T-cell (primary cell): ENCODE measurements at regions not wholly inside any gene's neighbourhood (a gene's known extent, or its start where the extent isn't known, plus 50 kb on each side); places are given as distances from the start of the nearest gene placed in this dataset.

ENCODE experiments used
- ATAC-seq, 4 experiments: fragments of 200-7000 bp in 3 of 4; fragments of 150-1000 bp in 1 of 4; cut with Tn5 transposase; replicated peaks in 1 of 4; 1 replicate in 3 of 4; 2 replicates in 1 of 4; pipeline ENCODE4 v1.10.0; 2021; ENCODE audit warnings: moderate library complexity in 3 of 4, mild to moderate bottlenecking in 2 of 4, moderate number of reproducible peaks in 1 of 4
- CTCF ChIA-PET, 2 donors: fragments of 300-600 bp; sonication (Branson Sonifier 250); formaldehyde crosslinking; loops; one replicate each; lab custom pipeline; 2022; ENCODE audit warnings: antibody characterized with exemption in 2 of 2; lab: Charles Lee
- POLR2A ChIA-PET, 2 donors: fragments of 300-600 bp; sonication (Branson Sonifier 250); formaldehyde crosslinking; loops; one replicate each; lab custom pipeline; 2022; ENCODE audit warnings: antibody characterized with exemption in 2 of 2; lab: Charles Lee
- DNase-seq, 35 experiments: peaks; one replicate each; pipeline versions ENCODE4 v3.0.0 to v3.0.0-alpha.2; 2013 to 2023
- H3K27ac ChIP-seq: one replicate; pipeline ENCODE4 v1.5.1; 2013; ENCODE audit warnings: low read length
- H3K27me3 ChIP-seq, 2 experiments: replicated peaks in 1 of 2; 1 replicate in 1 of 2; 2 replicates in 1 of 2; pipeline versions ENCODE4 v1.6.1 to v1.7.0; 2013; ENCODE audit warnings: low read length in 1 of 2, mixed read lengths in 1 of 2; ENCODE audit not compliant: control insufficient read depth in 2 of 2, insufficient read depth in 2 of 2; ENCODE audit errors: extremely low read depth in 1 of 2
- H3K36me3 ChIP-seq, 2 donors: 1 replicate in 1 of 2; 2 replicates in 1 of 2; pipeline versions ENCODE4 v1.6.1 to v1.7.0; 2013; ENCODE audit warnings: low read length in 1 of 2; ENCODE audit not compliant: control insufficient read depth in 2 of 2, insufficient read depth in 1 of 2; ENCODE audit errors: extremely low read depth in 1 of 2
- H3K4me1 ChIP-seq, 2 experiments: 1 replicate in 1 of 2; 2 replicates in 1 of 2; pipeline versions ENCODE4 v1.6.1 to v1.7.0; 2013; ENCODE audit warnings: low read length in 2 of 2, mixed read lengths in 1 of 2; ENCODE audit not compliant: insufficient read depth in 2 of 2, control insufficient read depth in 1 of 2; ENCODE audit errors: extremely low read depth in 1 of 2
- H3K4me3 ChIP-seq, 2 donors: 1 replicate in 1 of 2; 2 replicates in 1 of 2; pipeline versions ENCODE4 v1.5.1 to v1.7.0; 2013; ENCODE audit warnings: mild to moderate bottlenecking in 2 of 2, low read length in 1 of 2, moderate library complexity in 1 of 2; ENCODE audit not compliant: control insufficient read depth in 1 of 2; ENCODE audit errors: extremely low read depth in 1 of 2
- H3K9me3 ChIP-seq: 2 replicates; pipeline ENCODE4 v1.7.0; 2013
- H3K27ac Mint-ChIP-seq, 2 donors: one replicate each; pipeline ENCODE4 v1.8.0; 2020 to 2021; ENCODE audit warnings: mild to moderate bottlenecking in 2 of 2, mixed read lengths in 2 of 2
- H3K27me3 Mint-ChIP-seq, 2 donors: one replicate each; pipeline ENCODE4 v1.8.0; 2021 to 2022; ENCODE audit warnings: mixed read lengths in 2 of 2
- H3K36me3 Mint-ChIP-seq: one replicate; pipeline ENCODE4 v1.8.0; 2021; ENCODE audit warnings: mixed read lengths
- H3K4me1 Mint-ChIP-seq, 3 donors: one replicate each; pipeline ENCODE4 v1.8.0; 2020 to 2022; ENCODE audit warnings: mixed read lengths in 3 of 3, mild to moderate bottlenecking in 1 of 3
- H3K4me3 Mint-ChIP-seq, 3 donors: one replicate each; pipeline ENCODE4 v1.8.0; 2020 to 2022; ENCODE audit warnings: mild to moderate bottlenecking in 3 of 3, mixed read lengths in 3 of 3, moderate library complexity in 3 of 3
- H3K9me3 Mint-ChIP-seq, 3 donors: one replicate each; pipeline ENCODE4 v1.8.0; 2020 to 2022; ENCODE audit warnings: mixed read lengths in 3 of 3
- WGBS: methylation state at CpG from one replicate; pipeline ENCODE4 v1.1.5; 2013; ENCODE audit warnings: missing lambda C conversion rate; ENCODE audit not compliant: insufficient coverage; 5-methylcytosine and 5-hydroxymethylcytosine counted together

DNA sequence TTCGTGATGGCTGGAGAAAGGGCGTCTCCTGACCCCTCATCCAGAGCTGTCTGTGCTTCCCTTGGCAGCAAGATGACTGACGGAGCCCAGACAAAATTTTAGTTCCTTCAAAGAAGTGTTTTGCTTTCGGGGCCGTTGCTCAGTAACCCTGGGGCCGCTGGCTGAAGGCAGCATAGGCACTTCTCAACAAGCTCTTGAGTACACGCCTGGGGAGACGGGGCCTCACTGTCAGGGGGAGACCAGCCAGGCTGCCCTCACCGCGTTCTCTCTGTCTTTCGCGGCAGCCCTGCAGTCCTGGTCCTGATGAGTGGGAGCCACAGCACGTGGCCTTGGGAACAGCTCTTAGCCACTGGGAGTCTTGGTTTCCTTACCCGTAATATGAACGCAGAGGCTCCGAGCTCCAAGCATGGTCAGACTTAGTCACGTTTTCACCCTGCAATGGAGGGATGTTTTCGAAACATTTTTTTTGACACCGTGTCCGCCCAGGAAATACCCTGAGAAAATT lies 86.0 kb downstream of the IRF8 start:
- Mint-ChIP-seq H3K4me3 (no peak overlapping the region), H3K4me1 (peaks cover 14 to 45% (median 18%) of the 10 kb centered on the region in 3 donors), H3K36me3 (no peaks in the 10 kb centered on the region), H3K27me3 (peaks cover 11 to 23% of the 10 kb centered on the region in 2 donors), H3K27ac (no peak overlapping the region), H3K9me3 (no peaks in the 10 kb centered on the region)
- Histone ChIP-seq H3K9me3 (no peaks in the 10 kb centered on the region), H3K36me3 (no peaks in the 10 kb centered on the region), H3K27ac (no peak overlapping the region), H3K4me3 (no peak overlapping the region), H3K27me3 (peaks cover 0 to 22% of the 10 kb centered on the region in 2 experiments), H3K4me1 (peaks cover 2 to 37% of the 10 kb centered on the region in 2 experiments)
- ATAC-seq (no peak), DNase-seq (peak in 4 of 35 experiments; percentile 7 to 18 (median 10))
- CTCF ChIA-PET: interaction anchor here (0.8 to 8.3 kb wide), 3 partner anchors 164 to 195 kb away, joined by 4 to 98 read pairs (median 64); no protein-coding TSS in a partner anchor
- POLR2A ChIA-PET: no interaction called here
- 67% methylated on average over 16 of the region's 20 CpGs for WGBS

DNA sequence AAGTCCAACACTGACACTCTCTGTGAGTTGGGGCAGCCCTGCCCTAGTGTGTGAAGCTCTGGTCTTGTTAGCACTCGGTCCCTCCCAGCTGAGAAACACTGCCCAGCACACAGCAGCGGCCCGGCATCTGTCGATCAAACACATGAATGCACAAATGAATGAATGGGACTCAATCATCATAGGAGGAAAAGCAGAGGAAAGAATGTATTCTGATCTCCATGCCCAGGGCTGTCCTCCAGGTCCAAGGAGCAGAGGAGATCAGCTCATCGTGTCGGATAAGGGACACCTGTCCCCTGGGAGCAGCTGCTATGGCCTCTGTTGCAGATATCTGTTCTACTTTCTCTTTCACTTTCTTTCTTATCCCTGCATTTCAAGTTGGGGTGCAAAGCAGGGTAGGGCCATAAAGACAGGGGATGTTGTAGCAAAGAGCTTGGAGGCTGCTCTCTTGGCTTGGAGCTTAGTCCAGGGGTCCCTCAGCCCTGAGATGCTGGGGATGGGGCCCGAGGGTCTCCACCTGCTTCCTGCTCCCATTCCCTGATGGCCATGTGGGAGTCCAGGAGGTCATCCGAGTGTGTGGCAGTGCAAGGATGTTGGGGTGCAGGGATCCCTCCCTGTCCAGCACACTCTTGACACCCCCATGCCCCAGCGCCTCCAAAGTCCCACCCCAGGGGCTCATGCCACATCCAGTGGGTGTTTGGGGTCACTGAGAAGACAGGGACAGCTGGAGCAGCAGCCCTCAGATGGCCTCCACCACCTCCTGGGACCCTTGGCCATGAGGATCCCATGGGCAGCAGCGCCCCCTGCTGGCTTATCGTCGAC lies 88.2 kb downstream of the IRF8 start:
- Histone ChIP-seq H3K9me3 (no peaks in the 10 kb centered on the region), H3K4me1 (peaks cover 2 to 37% of the 10 kb centered on the region in 2 experiments), H3K27me3 (peaks cover 0 to 27% of the 10 kb centered on the region in 2 experiments), H3K36me3 (no peaks in the 10 kb centered on the region), H3K4me3 (no peak overlapping the region), H3K27ac (no peak overlapping the region)
- Mint-ChIP-seq H3K27me3 (peaks cover 11 to 18% of the 10 kb centered on the region in 2 donors), H3K4me3 (no peak overlapping the region), H3K9me3 (no peaks in the 10 kb centered on the region), H3K36me3 (no peaks in the 10 kb centered on the region), H3K4me1 (peaks cover 14 to 50% (median 18%) of the 10 kb centered on the region in 3 donors), H3K27ac (no peak overlapping the region)
- POLR2A ChIA-PET: interaction anchor here in 1 of 2 donors (0.7 kb wide), 1 partner anchor 166 kb away, joined by 4 read pairs; no protein-coding TSS in a partner anchor
- peak in 2 of 4 experiments; percentile 32 to 47 for ATAC-seq
- DNase-seq: peak in 23 of 35 experiments; percentile 7 to 61 (median 22)
- CTCF ChIA-PET: interaction anchor here (0.5 to 8.3 kb wide), 9 partner anchors 14 to 1234 kb away, joined by 3 to 98 read pairs (median 5); no protein-coding TSS in a partner anchor
- WGBS: 78% methylated on average over 5 of the region's 12 CpGs

DNA sequence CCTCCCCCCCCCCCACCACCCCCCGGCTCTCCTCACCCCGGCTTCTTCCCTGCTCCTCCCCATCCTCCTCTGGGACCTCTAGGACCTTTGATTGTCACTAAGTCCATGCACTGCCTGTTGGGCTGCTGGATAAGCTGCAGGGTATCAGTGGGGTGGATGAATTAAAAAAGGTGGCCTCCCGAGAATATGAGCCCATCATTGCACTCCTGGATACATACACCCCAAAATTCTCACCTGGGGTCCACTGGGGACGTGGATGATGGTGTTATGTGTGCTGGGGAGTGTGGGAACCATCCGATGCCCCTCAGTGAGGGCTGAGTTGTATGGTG lies 88.8 kb downstream of the IRF8 start:
- Histone ChIP-seq H3K9me3 (no peaks in the 10 kb centered on the region), H3K4me3 (no peak overlapping the region), H3K27ac (no peak overlapping the region), H3K36me3 (no peaks in the 10 kb centered on the region), H3K27me3 (peaks cover 0 to 26% of the 10 kb centered on the region in 2 experiments), H3K4me1 (peaks cover 2 to 37% of the 10 kb centered on the region in 2 experiments)
- peak overlapping the region in 1 of 2 donors; percentile 11 for H3K27ac Mint-ChIP-seq
- DNase-seq (peak in 1 of 35 experiments; percentile 8), ATAC-seq (no peak)
- WGBS: no CpG with 5 or more reads among the region's 5 CpGs
- H3K4me1 Mint-ChIP-seq: peaks cover 14 to 50% (median 18%) of the 10 kb centered on the region in 3 donors
- peaks cover 11 to 18% of the 10 kb centered on the region in 2 donors for H3K27me3 Mint-ChIP-seq
- CTCF ChIA-PET: interaction anchor here (0.6 to 8.3 kb wide), 6 partner anchors 13 to 1235 kb away, joined by 3 to 98 read pairs (median 4); no protein-coding TSS in a partner anchor
- no peak overlapping the region for H3K4me3 Mint-ChIP-seq
- H3K36me3 Mint-ChIP-seq: no peaks in the 10 kb centered on the region
- POLR2A ChIA-PET: no interaction called here
- H3K9me3 Mint-ChIP-seq: no peaks in the 10 kb centered on the region

DNA sequence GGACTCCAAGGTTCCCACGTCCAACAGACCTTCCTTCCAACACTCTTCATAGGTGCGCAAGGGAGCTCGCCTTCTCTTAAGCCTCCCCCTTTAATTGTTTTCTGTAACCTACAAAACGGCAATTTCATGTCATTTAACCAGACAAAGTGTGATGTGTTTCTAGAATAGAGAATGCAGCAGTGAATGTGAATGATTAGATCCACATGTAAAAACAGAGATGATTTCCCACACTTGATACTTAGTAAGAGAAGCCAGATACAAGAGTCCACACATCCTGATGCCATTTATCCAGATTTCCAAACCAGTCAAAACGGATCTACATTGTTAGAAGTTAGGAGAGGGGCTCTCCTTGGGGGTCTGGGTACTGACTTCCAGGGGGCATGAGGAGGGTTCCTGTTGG lies 89.3 kb downstream of the IRF8 start:
- H3K4me3 ChIP-seq: no peak overlapping the region
- no peak overlapping the region for H3K27ac ChIP-seq
- H3K27ac Mint-ChIP-seq: no peak overlapping the region
- H3K27me3 ChIP-seq: peaks cover 0 to 25% of the 10 kb centered on the region in 2 experiments
- WGBS: 60% methylated on average over 1 of the region's 5 CpGs
- POLR2A ChIA-PET: no interaction called here
- ATAC-seq (no peak), DNase-seq (no peak)
- no peaks in the 10 kb centered on the region for H3K36me3 ChIP-seq
- CTCF ChIA-PET: interaction anchor here (1.2 to 8.3 kb wide), 4 partner anchors 10 to 168 kb away, joined by 4 to 98 read pairs (median 34); no protein-coding TSS in a partner anchor
- H3K4me1 ChIP-seq: peaks cover 2 to 37% of the 10 kb centered on the region in 2 experiments
- no peaks in the 10 kb centered on the region for H3K36me3 Mint-ChIP-seq
- H3K27me3 Mint-ChIP-seq: peaks cover 11 to 18% of the 10 kb centered on the region in 2 donors
- H3K4me3 Mint-ChIP-seq: no peak overlapping the region
- no peaks in the 10 kb centered on the region for H3K9me3 Mint-ChIP-seq
- H3K9me3 ChIP-seq: no peaks in the 10 kb centered on the region
- peaks cover 14 to 50% (median 18%) of the 10 kb centered on the region in 3 donors for H3K4me1 Mint-ChIP-seq

DNA sequence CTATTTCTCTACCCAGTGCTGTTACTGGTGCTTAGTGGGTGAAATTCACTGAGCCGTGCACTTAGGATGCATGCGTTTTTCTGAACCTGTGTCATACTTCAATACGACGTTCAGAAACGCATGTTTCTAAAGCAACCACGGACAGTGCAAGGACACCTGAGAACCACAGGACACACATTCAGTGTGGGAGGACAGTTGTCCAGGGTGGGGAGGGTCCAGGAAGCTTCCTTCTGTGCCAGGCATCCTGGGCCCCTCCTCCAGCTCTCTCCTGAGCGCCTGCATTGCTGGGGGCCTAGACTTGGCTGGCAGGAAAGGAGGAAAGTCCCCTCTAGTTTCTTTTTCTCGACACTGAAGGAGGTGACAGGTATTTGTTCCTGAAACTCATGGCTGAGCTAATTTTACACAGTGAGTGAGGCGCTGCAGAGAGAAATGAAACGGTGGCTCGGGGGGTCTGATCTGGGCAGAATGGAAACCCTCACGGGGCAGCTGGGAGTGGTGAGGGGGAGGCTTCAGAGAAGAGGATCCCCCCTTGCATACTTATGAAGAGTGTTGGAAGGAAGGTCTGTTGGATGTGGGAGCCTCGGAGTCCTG lies 89.9 kb downstream of the IRF8 start:
- 34% methylated on average over 6 of the region's 13 CpGs for WGBS
- H3K4me1 Mint-ChIP-seq: peaks cover 14 to 50% (median 18%) of the 10 kb centered on the region in 3 donors
- DNase-seq: peak in 2 of 35 experiments; percentile 9 to 13
- H3K4me3 ChIP-seq: no peak overlapping the region
- peaks cover 0 to 25% of the 10 kb centered on the region in 2 experiments for H3K27me3 ChIP-seq
- H3K27ac Mint-ChIP-seq: peak overlapping the region in 1 of 2 donors; percentile 20
- CTCF ChIA-PET: interaction anchor here (1.3 to 8.3 kb wide), 3 partner anchors 9 to 169 kb away, joined by 4 to 98 read pairs (median 64); no protein-coding TSS in a partner anchor
- H3K9me3 ChIP-seq: no peaks in the 10 kb centered on the region
- peaks cover 11 to 18% of the 10 kb centered on the region in 2 donors for H3K27me3 Mint-ChIP-seq
- no peaks in the 10 kb centered on the region for H3K36me3 Mint-ChIP-seq
- no peak for ATAC-seq
- no peak overlapping the region for H3K27ac ChIP-seq
- POLR2A ChIA-PET: no interaction called here
- no peaks in the 10 kb centered on the region for H3K9me3 Mint-ChIP-seq
- H3K4me3 Mint-ChIP-seq: peak overlapping the region in 1 of 3 donors; percentile 33
- peaks cover 2 to 35% of the 10 kb centered on the region in 2 experiments for H3K4me1 ChIP-seq
- no peaks in the 10 kb centered on the region for H3K36me3 ChIP-seq

DNA sequence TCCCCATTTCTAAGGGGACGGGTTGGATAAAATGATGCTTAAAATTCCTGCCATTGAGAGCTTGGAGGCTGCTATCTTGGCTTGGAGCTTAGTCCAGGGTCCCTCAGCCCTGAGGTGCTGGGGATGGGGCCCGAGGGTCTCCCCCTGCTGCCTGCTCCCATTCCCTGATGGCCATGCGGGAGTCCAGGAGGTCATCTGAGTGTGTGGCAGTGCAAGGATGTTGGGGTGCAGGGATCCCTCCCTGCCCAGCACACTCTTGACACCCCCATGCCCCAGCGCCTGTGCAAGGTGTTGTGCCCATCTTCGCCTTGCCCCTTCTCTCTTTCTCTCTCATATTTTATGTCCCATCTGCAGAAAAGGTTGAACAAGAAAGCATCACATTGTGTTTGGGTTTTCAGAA lies 90.4 kb downstream of the IRF8 start:
- Mint-ChIP-seq H3K27me3 (peaks cover 11 to 16% of the 10 kb centered on the region in 2 donors), H3K4me1 (peaks cover 12 to 47% (median 18%) of the 10 kb centered on the region in 3 donors), H3K36me3 (no peaks in the 10 kb centered on the region), H3K27ac (peak overlapping the region in 1 of 2 donors; percentile 20), H3K4me3 (peak overlapping the region in 1 of 3 donors; percentile 33), H3K9me3 (no peaks in the 10 kb centered on the region)
- DNase-seq: peak in 1 of 35 experiments; percentile 5
- ChIA-PET CTCF (interaction anchor here (1.3 to 8.3 kb wide), 3 partner anchors 9 to 170 kb away, joined by 4 to 98 read pairs (median 64); no protein-coding TSS in a partner anchor), POLR2A (no interaction called here)
- Histone ChIP-seq H3K4me3 (no peak overlapping the region), H3K4me1 (peaks cover 0 to 30% of the 10 kb centered on the region in 2 experiments), H3K9me3 (no peaks in the 10 kb centered on the region), H3K27ac (no peak overlapping the region), H3K36me3 (no peaks in the 10 kb centered on the region), H3K27me3 (peaks cover 0 to 25% of the 10 kb centered on the region in 2 experiments)
- WGBS: 95% methylated on average over 3 of the region's 5 CpGs
- ATAC-seq: no peak
